OCI-LY7 (cell line): ENCODE measurements at regions not wholly inside any gene's neighbourhood (a gene's known extent, or its start where the extent isn't known, plus 50 kb on each side); places are given as distances from the start of the nearest gene placed in this dataset.
"Not testable (repeated sequence)": the region's sequence is repeated elsewhere in the genome, so short reads cannot be mapped to it uniquely, and the experiment has no call there.

Experiments
- BruUV-seq: library from RNA; stranded (reverse); fragments of 400-500 nt; replicated peaks from 2 replicates; lab custom pipeline; 2021; lab: Mats Ljungman, UMichigan
- CTCF ChIA-PET: fragments of 300-600 bp; sonication (Branson Sonifier 250); formaldehyde crosslinking; loops from one replicate; lab custom pipeline; 2022; ENCODE audit warnings: antibody characterized with exemption; ENCODE audit not compliant: unreplicated experiment; lab: Charles Lee
- POLR2A ChIA-PET: fragments of 300-600 bp; sonication (Branson Sonifier 250); formaldehyde crosslinking; loops from one replicate; lab custom pipeline; 2022; ENCODE audit warnings: antibody characterized with exemption; lab: Charles Lee
- DNase-seq: peaks from one replicate; pipeline ENCODE4 v3.0.0-alpha.2; 2015; ENCODE audit warnings: low spot score
- H2AFZ ChIP-seq: fragments of 200-600 bp; sonication (generic), shearing (Covaris generic); 2 replicates; pipeline ENCODE4 v1.6.1; 2014; ENCODE audit warnings: mild to moderate bottlenecking, antibody characterized with exemption, low read length, moderate library complexity
- H3K27ac ChIP-seq: fragments of 200-600 bp; sonication (generic); 2 replicates; pipeline ENCODE4 v1.5.1; 2014; ENCODE audit warnings: mixed run types, low read depth, mild to moderate bottlenecking, moderate library complexity, low read length, inconsistent platforms; ENCODE audit not compliant: poor library complexity, severe bottlenecking
- H3K36me3 ChIP-seq: fragments of 200-600 bp; sonication (generic); 2 replicates; pipeline ENCODE4 v1.6.1; 2014; ENCODE audit warnings: mild to moderate bottlenecking, antibody characterized with exemption, low read length, moderate library complexity, mixed read lengths; ENCODE audit not compliant: insufficient read depth
- H3K4me1 ChIP-seq: fragments of 200-600 bp; sonication (generic); 2 replicates; pipeline ENCODE4 v1.5.1; 2014; ENCODE audit warnings: mild to moderate bottlenecking, low read length; ENCODE audit not compliant: insufficient read depth, poor library complexity, severe bottlenecking
- H3K4me2 ChIP-seq: fragments of 200-600 bp; sonication (generic); 2 replicates; pipeline ENCODE4 v1.6.1; 2014; ENCODE audit warnings: mild to moderate bottlenecking, low read length
- H3K4me3 ChIP-seq: fragments of 200-600 bp; sonication (generic); 2 replicates; pipeline ENCODE4 v1.5.1; 2014; ENCODE audit warnings: mild to moderate bottlenecking, low read depth, low read length; ENCODE audit not compliant: poor library complexity, severe bottlenecking
- H3K79me2 ChIP-seq: fragments of 200-600 bp; sonication (generic); 2 replicates; pipeline ENCODE4 v1.6.1; 2016; ENCODE audit warnings: low read depth, mild to moderate bottlenecking, low read length, moderate library complexity, mixed read lengths; ENCODE audit not compliant: insufficient read depth
- H3K9me2 ChIP-seq: fragments of 200-600 bp; sonication (generic); 2 replicates; pipeline ENCODE4 v1.6.1; 2016; ENCODE audit warnings: mild to moderate bottlenecking, low read length, mixed read lengths; ENCODE audit not compliant: insufficient read depth
- H3K9me3 ChIP-seq: fragments of 200-600 bp; sonication (generic); 2 replicates; pipeline ENCODE4 v1.6.1; 2014; ENCODE audit warnings: mild to moderate bottlenecking, mixed run types, low read length, mixed read lengths
- H4K20me1 ChIP-seq: fragments of 200-600 bp; sonication (generic); 2 replicates; pipeline ENCODE4 v1.6.1; 2014; ENCODE audit warnings: mild to moderate bottlenecking, antibody characterized with exemption, low read length, moderate library complexity, mixed read lengths; ENCODE audit not compliant: insufficient read depth
- EZH2phosphoT487 ChIP-seq: fragments of 200-600 bp; sonication (generic); IDR thresholded peaks from 2 replicates; pipeline ENCODE4 v1.6.1; 2018; ENCODE audit warnings: low read depth, borderline replicate concordance, mild to moderate bottlenecking, mixed run types, antibody characterized with exemption, low read length, moderate library complexity, mixed read lengths
- intact Hi-C: fragments of 100-400 bp; cut with micrococcal nuclease; formaldehyde crosslinking; loops from one replicate; pipeline ENCODE4 v1.10.0; 2022; ENCODE audit not compliant: unreplicated experiment
- TF ChIP-seq, protein P1 (sequence below): fragments of 200-600 bp; sonication (generic); conservative IDR thresholded peaks from 2 replicates; pipeline ENCODE4 v1.5.1; 2014; ENCODE audit warnings: mild to moderate bottlenecking, antibody characterized with exemption, low read length, moderate library complexity, mixed read lengths

DNA sequence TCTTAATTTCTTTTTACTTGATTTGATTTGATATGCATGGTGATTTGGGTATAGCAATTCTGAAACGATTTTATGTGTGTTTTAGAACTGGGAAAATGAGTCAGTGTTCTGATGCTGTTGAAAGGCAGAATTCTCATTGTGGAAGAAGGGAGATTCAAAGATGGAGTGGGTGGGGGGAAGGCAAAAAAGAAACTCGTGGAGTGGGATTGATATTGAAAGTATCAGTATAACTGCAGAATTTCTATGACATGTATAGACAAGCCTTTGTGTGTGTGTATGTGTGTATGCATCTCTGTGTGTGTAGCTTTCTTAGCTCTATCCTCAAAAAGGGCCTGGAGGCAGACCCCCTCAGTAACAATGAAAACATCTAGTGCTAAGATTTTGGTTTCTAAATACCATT is 184.3 kb upstream of the OLIG3 start:
- H3K36me3 ChIP-seq: no peaks in the 10 kb centered on the region
- TF ChIP-seq EZH2phosphoT487: no peak
- TF ChIP-seq, protein P1, sequence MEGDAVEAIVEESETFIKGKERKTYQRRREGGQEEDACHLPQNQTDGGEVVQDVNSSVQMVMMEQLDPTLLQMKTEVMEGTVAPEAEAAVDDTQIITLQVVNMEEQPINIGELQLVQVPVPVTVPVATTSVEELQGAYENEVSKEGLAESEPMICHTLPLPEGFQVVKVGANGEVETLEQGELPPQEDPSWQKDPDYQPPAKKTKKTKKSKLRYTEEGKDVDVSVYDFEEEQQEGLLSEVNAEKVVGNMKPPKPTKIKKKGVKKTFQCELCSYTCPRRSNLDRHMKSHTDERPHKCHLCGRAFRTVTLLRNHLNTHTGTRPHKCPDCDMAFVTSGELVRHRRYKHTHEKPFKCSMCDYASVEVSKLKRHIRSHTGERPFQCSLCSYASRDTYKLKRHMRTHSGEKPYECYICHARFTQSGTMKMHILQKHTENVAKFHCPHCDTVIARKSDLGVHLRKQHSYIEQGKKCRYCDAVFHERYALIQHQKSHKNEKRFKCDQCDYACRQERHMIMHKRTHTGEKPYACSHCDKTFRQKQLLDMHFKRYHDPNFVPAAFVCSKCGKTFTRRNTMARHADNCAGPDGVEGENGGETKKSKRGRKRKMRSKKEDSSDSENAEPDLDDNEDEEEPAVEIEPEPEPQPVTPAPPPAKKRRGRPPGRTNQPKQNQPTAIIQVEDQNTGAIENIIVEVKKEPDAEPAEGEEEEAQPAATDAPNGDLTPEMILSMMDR: no peak
- H3K79me2 ChIP-seq: no peaks in the 10 kb centered on the region
- H2AFZ ChIP-seq: no peak overlapping the region
- no peaks in the 10 kb centered on the region for H4K20me1 ChIP-seq
- ChIA-PET POLR2A (interaction anchor here (0.6 kb wide), 1 partner anchor 102 kb away, joined by 4 read pairs; no protein-coding TSS in a partner anchor), CTCF (no interaction called here)
- intact Hi-C loops: no loop called here
- H3K4me1 ChIP-seq: peaks cover 6% of the 10 kb centered on the region
- no peak overlapping the region for H3K27ac ChIP-seq
- H3K4me3 ChIP-seq: no peak overlapping the region
- H3K9me2 ChIP-seq: no peaks in the 10 kb centered on the region; the same call in 1 of the 2 replicates
- no peak overlapping the region for H3K4me2 ChIP-seq
- BruUV-seq: no TSS peak
- DNase-seq: no peak
- H3K9me3 ChIP-seq: no peaks in the 10 kb centered on the region

DNA sequence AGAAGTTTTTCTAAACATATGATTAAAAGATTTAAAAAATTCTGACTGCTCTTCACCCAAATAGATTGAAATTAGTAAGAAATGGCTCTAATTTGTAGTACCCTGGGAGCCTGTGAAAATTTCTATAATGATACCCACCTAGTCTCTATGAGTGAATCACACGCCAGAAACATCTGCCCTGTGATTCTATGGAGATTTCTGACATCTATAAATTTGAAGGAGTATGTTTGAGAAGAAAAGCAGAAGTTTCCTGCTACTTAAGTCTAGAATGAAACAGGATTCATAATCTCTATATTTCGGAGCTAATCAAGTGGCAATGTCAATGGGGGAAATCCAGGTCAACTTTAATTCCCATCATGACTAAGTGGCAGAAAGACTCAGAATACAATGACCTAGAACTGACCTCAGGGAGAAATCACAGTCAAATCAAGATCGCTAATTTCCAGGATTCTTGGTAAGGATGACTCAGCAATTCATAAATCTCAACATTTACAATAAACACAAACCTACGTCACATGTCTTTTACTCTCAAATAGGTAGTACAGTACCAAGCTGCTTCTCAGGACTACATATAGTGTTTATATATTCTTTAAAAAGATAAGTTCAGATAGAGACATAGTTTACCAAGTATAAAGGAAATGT is 186.2 kb upstream of the TNFAIP3 start:
- Histone ChIP-seq H4K20me1 (no peaks in the 10 kb centered on the region), H3K9me3 (no peaks in the 10 kb centered on the region), H3K4me3 (no peak overlapping the region), H3K9me2 (no peaks in the 10 kb centered on the region), H2AFZ (peak overlapping the region; percentile 37; the same call in 1 of the 2 replicates), H3K36me3 (no peaks in the 10 kb centered on the region), H3K4me1 (peaks cover 6% of the 10 kb centered on the region), H3K27ac (no peak overlapping the region), H3K79me2 (no peaks in the 10 kb centered on the region), H3K4me2 (0 out of 2 replicates have a peak overlapping the region, but pooled peaks have one; percentile 8)
- TF ChIP-seq, protein P1: no peak
- no peak for TF ChIP-seq EZH2phosphoT487
- intact Hi-C loops: no loop called here
- no TSS peak for BruUV-seq
- CTCF ChIA-PET: no interaction called here
- POLR2A ChIA-PET: interaction anchor here (0.6 to 1.1 kb wide), 2 partner anchors 8 to 813 kb away, joined by 3 to 6 read pairs; no protein-coding TSS in a partner anchor
- no peak for DNase-seq

DNA sequence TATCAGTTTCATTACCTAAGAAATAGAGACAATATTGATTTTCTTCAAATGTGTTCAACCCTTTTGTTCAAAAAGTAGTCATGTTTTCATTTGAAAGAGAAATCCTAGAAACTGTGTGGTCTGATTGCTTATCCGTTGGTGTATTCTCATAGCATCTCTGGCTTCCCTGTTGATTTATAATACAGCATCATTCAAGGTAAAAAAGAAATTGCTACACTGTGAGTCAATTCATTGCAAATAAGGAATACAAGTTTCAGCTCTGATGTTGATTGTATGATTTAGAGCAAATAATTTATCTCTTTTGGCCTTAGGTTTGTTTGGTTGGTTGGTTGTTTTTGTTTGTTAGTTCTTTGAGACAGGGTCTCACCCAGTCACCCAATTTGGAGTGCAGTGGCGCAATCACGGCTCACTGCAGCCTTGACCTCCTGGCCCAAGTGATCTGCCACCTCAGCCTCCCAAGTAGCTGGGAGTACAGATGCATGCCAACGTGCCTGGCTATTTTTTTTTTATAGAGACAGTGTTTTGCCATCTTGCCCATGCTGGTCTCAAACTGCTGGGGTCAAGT is 185.5 kb upstream of the TNFAIP3 start:
- Histone ChIP-seq H3K4me2 (no peak overlapping the region), H3K36me3 (no peaks in the 10 kb centered on the region), H3K4me1 (peaks cover 6% of the 10 kb centered on the region), H3K79me2 (no peaks in the 10 kb centered on the region), H3K4me3 (no peak overlapping the region), H3K9me2 (no peaks in the 10 kb centered on the region), H4K20me1 (no peaks in the 10 kb centered on the region), H2AFZ (0 out of 2 replicates have a peak overlapping the region, but pooled peaks have one; percentile 37), H3K9me3 (no peaks in the 10 kb centered on the region), H3K27ac (no peak overlapping the region)
- DNase-seq: no peak
- POLR2A ChIA-PET: interaction anchor here (1.1 kb wide), 1 partner anchor 9 kb away, joined by 3 read pairs; no protein-coding TSS in a partner anchor
- no TSS peak for BruUV-seq
- CTCF ChIA-PET: no interaction called here
- intact Hi-C loops: no loop called here
- TF ChIP-seq EZH2phosphoT487: no peak
- TF ChIP-seq, protein P1: no peak

DNA sequence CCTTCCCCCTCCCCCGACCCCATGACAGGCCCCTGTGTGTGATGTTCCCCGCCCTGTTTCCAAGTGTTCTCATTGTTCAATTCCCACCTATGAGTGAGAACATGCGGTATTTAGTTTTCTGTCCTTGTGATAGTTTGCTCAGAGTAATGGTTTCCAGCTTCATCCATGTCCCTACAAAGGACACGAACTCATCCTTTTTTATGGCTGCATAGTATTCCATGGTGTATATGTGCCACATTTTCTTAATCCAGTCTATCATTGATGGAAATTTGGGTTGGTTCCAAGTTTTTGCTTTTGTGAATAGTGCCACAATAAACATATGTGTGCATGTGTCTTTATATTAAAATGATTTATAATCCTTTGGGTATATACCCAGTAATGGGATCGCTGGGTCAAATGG is 184.4 kb upstream of the TNFAIP3 start:
- H3K4me1 ChIP-seq, H3K9me2 ChIP-seq, H3K79me2 ChIP-seq, H3K4me3 ChIP-seq, H3K4me2 ChIP-seq, H3K9me3 ChIP-seq, H2AFZ ChIP-seq, CTCF ChIA-PET, H4K20me1 ChIP-seq, intact Hi-C loops, BruUV-seq, DNase-seq, H3K36me3 ChIP-seq, H3K27ac ChIP-seq, POLR2A ChIA-PET: not testable (repeated sequence)
